NCI-H2107 (cell line): ENCODE measurements at regions not wholly inside any gene's neighbourhood (a gene's known extent, or its start where the extent isn't known, plus 50 kb on each side); places are given as distances from the start of the nearest gene placed in this dataset.

Source experiments
- DNase-seq: peaks from one replicate; lab custom pipeline; 2025; lab: John Stamatoyannopoulos, UW

GRCh38 chr3:41106691-41107090, 92.6 kb upstream of the CTNNB1 start:
- no peak for DNase-seq

GRCh38 chr3:41111011-41111410, 88.3 kb upstream of the CTNNB1 start:
- no peak for DNase-seq

- DNase-seq: no peak
Observed at GRCh38 chr3:41112466-41112865, 86.8 kb upstream of the CTNNB1 start.

GRCh38 chr3:41115069-41115468, 84.2 kb upstream of the CTNNB1 start:
- no peak for DNase-seq

DNA sequence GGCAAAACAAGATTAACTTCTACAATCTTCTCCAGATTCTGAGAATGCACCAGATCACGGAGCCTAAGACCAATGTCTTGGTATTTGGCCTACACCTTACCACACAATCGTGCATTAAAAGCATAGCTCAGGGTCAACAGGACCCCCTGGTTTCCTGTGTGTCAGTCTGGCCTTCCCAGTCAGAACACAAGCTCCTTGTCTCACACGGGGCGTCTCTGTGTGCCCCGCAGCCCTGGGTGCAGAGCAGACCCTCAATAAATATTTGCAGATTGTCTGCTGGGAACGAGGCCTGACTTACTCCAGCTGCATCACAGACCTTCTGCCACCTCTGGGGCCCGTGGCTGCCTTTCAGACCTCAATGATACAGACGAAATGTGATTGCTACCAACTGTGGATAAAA, 82.5 kb upstream of the CTNNB1 start:
- no peak for DNase-seq

DNA sequence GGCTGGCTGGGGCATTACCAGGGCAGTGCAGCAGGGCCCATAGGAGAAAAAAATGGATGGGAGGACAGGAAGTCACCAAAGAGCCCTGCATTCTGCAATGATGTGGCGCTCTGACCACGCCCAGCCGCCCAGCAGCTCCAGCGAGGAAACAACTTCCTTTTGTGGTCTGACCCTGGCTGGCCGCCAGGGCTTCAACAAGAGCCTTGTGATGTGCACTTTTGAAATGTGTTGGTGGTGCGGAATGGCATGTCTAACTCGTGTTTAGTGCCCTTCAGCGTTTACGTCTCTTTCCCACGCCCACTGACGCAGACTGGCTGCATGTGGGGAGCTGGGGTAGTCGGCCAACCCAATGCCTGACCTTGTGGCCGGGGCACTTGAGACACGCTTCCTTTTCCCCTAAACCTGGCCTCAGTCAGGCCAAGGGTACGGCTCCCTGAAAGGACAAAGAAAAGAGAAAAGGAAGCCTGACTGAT, 81.9 kb upstream of the CTNNB1 start:
- peak; percentile 50 for DNase-seq

GRCh38 chr3:41118461-41119390, 80.6 kb upstream of the CTNNB1 start:
- no peak for DNase-seq

DNA sequence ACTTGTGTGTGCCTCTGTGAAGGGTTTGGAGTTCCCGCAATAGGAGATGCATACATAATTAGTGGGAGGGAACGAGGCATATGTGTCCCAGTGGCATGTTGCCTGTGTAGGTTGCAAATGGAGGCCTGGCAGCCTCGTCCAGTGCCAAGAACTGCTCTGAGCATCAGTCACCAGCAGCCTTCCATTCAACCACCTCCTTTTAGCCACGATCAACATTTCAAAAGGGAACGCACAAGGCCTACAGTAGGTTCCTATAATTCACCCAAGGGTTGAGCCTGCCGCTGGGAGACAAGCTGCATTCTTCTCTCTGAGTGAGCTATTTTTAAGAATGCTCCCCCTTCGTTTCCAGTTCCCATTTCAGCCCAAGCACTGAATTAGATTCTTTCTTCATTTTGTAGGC, 78.8 kb upstream of the CTNNB1 start:
- no peak for DNase-seq

DNA sequence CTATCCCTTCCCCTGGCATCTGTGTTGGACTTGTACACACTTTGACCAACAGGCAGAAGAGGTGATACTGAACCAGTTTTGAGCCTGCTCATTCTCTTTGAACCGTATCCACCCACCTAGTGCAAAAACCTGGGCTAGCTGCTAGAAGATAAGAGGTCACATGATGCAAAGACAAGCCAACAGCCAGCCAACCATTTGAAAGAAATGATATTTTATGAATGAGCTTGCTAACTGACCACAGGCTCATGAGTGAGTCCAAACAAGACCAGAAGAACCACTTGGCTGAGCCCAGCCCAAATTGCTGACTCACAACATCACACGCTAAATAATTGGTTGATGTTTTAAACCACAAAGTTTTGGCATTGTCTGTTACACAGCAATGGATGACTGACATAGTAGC, 74.0 kb upstream of the CTNNB1 start:
- DNase-seq: no peak

- DNase-seq: no peak
Observed at GRCh38 chr3:41126472-41126871, 72.8 kb upstream of the CTNNB1 start.

GRCh38 chr3:41126961-41127360, 72.3 kb upstream of the CTNNB1 start:
- DNase-seq: no peak

DNA sequence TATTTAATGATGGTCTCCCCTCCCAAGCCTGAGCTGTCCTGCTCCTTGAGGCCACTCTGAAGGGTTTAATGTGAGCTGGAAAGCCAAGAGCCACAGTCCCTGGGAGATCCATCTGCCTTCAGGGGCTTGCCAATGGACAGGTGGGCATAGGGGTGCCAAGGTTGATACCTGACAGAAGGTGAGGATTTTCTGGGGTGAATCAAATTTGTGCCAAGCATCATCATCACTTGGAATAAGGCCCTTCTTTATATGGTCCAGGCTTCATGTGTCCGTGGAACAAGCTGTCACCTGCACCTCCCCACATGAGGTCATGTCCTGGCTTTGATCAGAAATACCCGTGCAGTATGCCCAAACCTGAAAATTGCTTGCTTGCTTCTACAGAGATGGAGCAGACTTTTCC, 71.9 kb upstream of the CTNNB1 start:
- no peak for DNase-seq

GRCh38 chr3:41129731-41130130, 69.6 kb upstream of the CTNNB1 start:
- DNase-seq: no peak

DNA sequence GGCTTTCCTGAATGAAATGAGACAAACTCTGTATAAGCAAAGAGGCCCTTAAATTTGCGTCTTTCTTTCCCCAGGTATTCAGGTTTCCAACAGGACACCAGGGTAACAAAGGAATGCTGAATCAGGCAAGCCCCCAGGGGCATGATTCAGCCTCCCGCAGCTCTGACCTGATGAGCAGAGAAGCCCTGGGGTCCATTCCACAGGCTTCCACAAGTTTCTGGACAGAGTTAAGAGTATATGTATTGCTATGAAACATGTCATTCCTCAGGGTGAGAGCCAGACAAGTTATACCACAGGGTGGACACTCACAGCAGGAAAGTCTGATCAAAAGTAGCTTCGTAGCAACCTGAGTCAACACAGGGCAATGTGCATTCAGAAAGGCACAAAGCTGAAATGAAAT, 68.1 kb upstream of the CTNNB1 start:
- no peak for DNase-seq

DNA sequence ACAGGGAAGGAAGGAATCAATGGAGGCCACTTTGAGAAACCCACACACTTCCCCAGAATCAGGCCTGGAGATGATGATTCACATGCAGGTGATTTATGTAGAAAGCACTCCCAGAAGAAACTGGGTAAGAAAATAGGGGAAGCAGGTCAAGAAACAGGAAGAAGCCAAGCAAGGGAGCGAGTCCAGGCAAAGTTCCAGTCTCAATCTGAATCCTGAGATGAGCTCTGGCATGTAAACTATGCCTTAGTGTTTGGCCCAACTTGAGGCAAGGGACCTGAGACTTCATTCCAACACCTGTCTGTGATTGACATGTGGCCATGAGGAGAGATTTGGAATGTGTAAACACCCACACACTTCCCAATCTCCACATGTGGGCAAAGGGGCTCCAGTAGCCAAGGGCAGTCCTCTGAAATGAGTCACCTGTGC, 61.6 kb upstream of the CTNNB1 start:
- no peak for DNase-seq

DNA sequence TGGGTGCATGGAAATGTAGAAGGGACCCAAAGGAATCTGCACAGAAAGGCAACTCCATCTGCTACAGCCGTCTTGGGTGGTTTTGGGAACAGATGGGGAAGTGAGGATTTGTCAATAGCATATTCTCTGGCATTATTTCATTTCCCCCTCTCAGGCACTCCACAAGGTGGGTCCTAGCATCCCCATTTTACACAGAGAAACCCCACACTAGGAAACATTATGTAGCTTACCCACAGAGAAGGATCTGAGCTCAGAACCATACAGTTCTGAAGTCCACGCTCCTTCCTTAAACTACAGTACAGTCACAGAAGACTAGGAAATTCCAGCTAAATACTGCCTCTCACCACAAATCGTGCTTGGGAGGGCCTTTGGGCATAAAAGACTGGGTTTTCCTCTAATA, 61.2 kb upstream of the CTNNB1 start:
- no peak for DNase-seq

GRCh38 chr3:41138601-41139000, 60.7 kb upstream of the CTNNB1 start:
- DNase-seq: no peak

DNA sequence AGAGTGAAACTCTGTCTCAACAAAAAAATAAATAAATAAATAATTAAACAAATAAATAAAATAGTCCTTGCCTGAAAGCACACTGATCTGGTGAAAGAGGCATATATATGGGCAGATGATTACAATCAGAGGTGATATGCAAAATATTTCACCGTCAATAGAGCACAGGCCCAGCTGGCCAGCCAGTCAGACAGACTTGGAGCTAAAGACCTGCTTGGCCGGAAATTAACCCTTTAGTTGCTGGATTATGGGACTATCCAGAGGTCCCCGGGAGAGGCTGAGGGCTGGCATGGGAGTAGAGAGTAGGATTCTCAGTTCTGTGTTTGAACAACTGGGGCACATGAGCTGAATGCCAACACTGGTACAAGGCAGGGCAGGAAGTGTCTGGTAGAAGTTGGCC, 59.1 kb upstream of the CTNNB1 start:
- DNase-seq: no peak

DNA sequence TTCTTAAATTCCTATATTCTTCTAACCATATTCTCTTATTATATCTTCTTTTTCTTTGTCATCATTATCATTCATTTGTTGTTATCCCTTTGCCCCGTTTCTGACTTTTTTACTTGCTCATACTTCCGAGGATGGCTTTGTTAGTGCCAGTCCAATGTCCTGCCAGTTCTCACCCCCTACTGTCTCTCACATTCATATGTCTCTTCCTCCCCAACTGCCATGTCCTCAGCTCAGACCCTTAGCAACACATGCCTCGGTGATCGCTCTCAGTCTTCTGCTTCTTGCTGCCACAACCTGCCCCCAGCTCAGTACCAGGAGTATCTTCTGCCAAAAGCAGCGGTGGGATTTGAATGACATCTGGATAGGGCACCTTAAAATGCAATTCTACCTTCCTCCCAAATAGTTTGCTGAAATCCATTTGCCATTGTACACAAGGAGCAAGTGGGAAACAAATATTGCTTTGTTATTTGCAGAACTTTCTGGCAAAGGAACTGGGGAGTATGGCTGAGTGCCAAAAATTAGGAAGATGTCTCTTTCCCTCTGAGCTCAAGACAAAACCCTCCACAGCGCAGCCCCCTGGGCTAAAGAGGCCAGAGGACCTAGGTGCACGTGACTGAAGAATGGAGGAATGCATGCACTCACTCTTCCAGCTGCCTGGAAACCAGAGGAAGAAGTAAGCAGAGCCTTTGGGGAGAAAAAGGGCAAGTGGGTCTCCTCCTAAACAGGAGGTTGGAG, 57.7 kb upstream of the CTNNB1 start:
- DNase-seq: no peak

DNA sequence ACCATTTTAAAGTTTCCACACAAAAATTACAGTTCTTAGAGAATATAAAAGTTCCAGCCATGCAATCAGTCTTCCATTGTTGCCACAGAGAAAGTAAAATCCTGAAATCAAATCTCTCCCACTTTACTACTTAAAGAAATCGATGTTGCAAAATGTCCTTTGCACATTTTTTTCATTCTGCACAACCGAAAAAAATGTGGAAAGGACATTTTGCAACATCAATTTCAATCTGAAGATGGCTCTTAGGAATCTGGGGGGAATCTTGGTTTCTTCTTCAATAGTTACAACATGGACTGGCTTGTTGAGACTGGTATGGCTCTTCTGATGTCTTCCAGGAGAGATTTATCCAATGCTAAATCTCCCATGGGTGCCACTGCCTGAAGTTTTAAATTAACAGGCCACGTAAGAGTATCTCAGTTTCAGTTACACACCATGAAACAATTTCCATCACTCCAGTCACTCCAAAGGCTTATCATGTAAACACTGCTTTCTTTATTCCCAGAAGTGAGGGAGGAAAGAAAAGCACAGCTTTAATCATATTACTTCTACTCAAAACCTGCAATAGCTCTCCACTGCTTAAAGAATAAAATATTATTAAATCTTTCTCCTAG, 55.8 kb upstream of the CTNNB1 start:
- no peak for DNase-seq

DNA sequence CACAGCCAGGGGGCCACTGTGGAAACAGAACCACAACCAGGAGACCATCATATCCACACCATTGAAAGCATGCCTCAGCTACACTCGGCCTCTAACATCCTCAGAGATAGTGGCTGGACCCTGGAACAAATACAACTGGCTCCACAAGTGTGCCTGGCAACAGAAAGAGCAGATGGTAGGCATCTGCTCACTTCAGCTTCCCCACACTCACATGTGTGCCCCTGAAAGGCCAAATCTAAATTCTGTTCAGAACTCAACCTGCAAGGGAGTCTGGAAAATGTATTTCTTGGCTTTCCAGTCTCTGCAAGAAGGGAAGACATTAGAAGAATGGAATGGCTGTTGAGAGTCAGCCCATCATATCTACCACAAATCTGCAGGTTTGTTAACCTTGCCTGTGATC, 54.7 kb upstream of the CTNNB1 start:
- DNase-seq: no peak

DNA sequence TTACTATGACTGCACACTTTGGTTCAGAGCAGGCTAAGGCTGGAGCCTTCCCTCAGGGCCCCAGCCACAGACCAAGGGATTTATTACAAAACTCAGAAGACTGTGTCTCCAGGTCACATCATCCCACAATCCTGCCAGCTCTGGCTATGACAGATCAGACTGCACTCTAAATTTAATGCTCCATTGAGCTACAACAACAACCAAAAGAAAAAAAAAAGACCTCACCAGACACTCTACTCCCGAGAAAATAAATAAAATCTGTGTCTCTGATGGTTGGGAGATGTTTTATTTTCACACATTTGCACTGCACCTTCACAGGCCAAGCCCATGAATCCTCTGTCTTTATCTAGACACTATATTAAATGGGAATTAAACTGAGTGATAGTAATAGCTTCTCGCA, 50.8 kb upstream of the CTNNB1 start:
- DNase-seq: no peak

DNA sequence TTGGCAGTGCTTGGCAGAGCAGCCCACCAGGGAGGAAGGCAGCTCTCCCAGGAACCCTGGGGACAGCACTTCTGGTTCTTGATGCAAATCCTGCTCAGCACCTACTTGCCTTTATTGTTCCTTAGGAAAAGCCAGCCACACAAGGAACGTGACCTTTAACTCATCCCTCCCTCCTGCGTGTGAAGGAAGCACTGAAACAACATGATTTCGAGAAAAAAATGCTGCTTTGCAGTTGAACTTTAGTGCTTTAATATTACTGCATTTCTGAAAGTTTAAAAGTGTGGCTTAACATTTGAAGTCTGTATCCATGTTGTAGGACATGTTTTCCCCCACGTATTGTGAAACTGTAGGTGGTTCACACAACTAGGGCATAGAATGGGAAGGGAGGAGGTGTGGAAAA, 50.4 kb upstream of the CTNNB1 start:
- DNase-seq: no peak
